NCI-H1105 treated with DMSO at 0.1 percent for 48 hours (cell line): ENCODE measurements at regions not wholly inside any gene's neighbourhood (a gene's known extent, or its start where the extent isn't known, plus 50 kb on each side); places are given as distances from the start of the nearest gene placed in this dataset.

ENCODE experiments used
- DNase-seq: peaks from one replicate; lab custom pipeline; 2025; lab: John Stamatoyannopoulos, UW

GRCh38 chr13:104034891-104035290 lies 968.7 kb upstream of the SLC10A2 start:
- DNase-seq = no peak

- no peak for DNase-seq
Observed at GRCh38 chr13:104025303-104025702, 959.1 kb upstream of the SLC10A2 start.

GRCh38 chr13:104024416-104025170 lies 958.4 kb upstream of the SLC10A2 start:
- no peak for DNase-seq

GRCh38 chr13:104021806-104022397 lies 955.7 kb upstream of the SLC10A2 start:
- DNase-seq = no peak

GRCh38 chr13:104017317-104017716 lies 951.1 kb upstream of the SLC10A2 start:
- no peak for DNase-seq

- no peak for DNase-seq
Observed at GRCh38 chr13:104015646-104016396, 949.6 kb upstream of the SLC10A2 start.

- DNase-seq = no peak
Observed at GRCh38 chr13:104014803-104015645, 948.8 kb upstream of the SLC10A2 start.

- DNase-seq = no peak
Observed at GRCh38 chr13:104011505-104012241, 945.5 kb upstream of the SLC10A2 start.

GRCh38 chr13:104008541-104009435 lies 942.6 kb upstream of the SLC10A2 start:
- no peak for DNase-seq

- no peak for DNase-seq
Observed at GRCh38 chr13:104008075-104008474, 941.9 kb upstream of the SLC10A2 start.

GRCh38 chr13:104006625-104007075 lies 940.4 kb upstream of the SLC10A2 start:
- no peak for DNase-seq

- no peak for DNase-seq
Observed at GRCh38 chr13:104004572-104004971, 938.4 kb upstream of the SLC10A2 start.

GRCh38 chr13:104002216-104002615 lies 936.0 kb upstream of the SLC10A2 start:
- no peak for DNase-seq

- no peak for DNase-seq
Observed at GRCh38 chr13:104001766-104002165, 935.5 kb upstream of the SLC10A2 start.

- no peak for DNase-seq
Observed at GRCh38 chr13:103996733-103997132, 930.5 kb upstream of the SLC10A2 start.

- no peak for DNase-seq
Observed at GRCh38 chr13:103983948-103984347, 917.7 kb upstream of the SLC10A2 start.

- DNase-seq = no peak
Observed at GRCh38 chr13:103976371-103976770, 910.2 kb upstream of the SLC10A2 start.

GRCh38 chr13:103973740-103974139 lies 907.5 kb upstream of the SLC10A2 start:
- no peak for DNase-seq

- no peak for DNase-seq
Observed at GRCh38 chr13:103969520-103970050, 903.4 kb upstream of the SLC10A2 start.
